Endodermal cell (in vitro differentiated cells): ENCODE measurements at regions not wholly inside any gene's neighbourhood (a gene's known extent, or its start where the extent isn't known, plus 50 kb on each side); places are given as distances from the start of the nearest gene placed in this dataset.
"Not testable (repeated sequence)": the region's sequence is repeated elsewhere in the genome, so short reads cannot be mapped to it uniquely, and the experiment has no call there.

Experiments used
- DNase-seq: peaks from one replicate; pipeline ENCODE4 v3.0.0-alpha.2; 2017
- H3K27ac ChIP-seq: 2 replicates; pipeline ENCODE4 v1.5.1; 2013; ENCODE audit warnings: mild to moderate bottlenecking, low read depth, low read length, moderate library complexity
- H3K27me3 ChIP-seq: 2 replicates; pipeline ENCODE4 v1.6.1; 2013; ENCODE audit warnings: mild to moderate bottlenecking, low read length, moderate library complexity; ENCODE audit not compliant: insufficient read depth, control insufficient read depth, poor library complexity, severe bottlenecking
- H3K36me3 ChIP-seq: 2 replicates; pipeline ENCODE4 v1.7.0; 2013; ENCODE audit warnings: mild to moderate bottlenecking, low read length, moderate library complexity; ENCODE audit not compliant: control insufficient read depth, insufficient read depth
- H3K4me1 ChIP-seq: one replicate; pipeline ENCODE4 v1.7.0; 2013; ENCODE audit warnings: low read length; ENCODE audit not compliant: control insufficient read depth, insufficient read depth
- H3K4me3 ChIP-seq: 2 replicates; pipeline ENCODE4 v1.5.1; 2013; ENCODE audit warnings: mild to moderate bottlenecking, low read length, moderate library complexity
- H3K9ac ChIP-seq: 2 replicates; pipeline ENCODE4 v1.6.1; 2013; ENCODE audit warnings: mild to moderate bottlenecking, low read length, moderate library complexity; ENCODE audit not compliant: poor library complexity, severe bottlenecking; ENCODE audit errors: extremely low read depth
- H3K9me3 ChIP-seq: 2 replicates; pipeline ENCODE4 v1.6.1; 2013; ENCODE audit warnings: mild to moderate bottlenecking, low read length, moderate library complexity; ENCODE audit not compliant: control insufficient read depth
- H3K27ac Mint-ChIP-seq: 2 replicates; pipeline ENCODE4 v1.8.0; 2020; ENCODE audit warnings: mixed read lengths
- H3K27me3 Mint-ChIP-seq: 2 replicates; pipeline ENCODE4 v1.8.0; 2021; ENCODE audit warnings: mild to moderate bottlenecking, mixed read lengths; ENCODE audit not compliant: insufficient read depth
- H3K36me3 Mint-ChIP-seq: 2 replicates; pipeline ENCODE4 v1.8.0; 2020; ENCODE audit warnings: low read depth, mixed read lengths
- H3K4me1 Mint-ChIP-seq: 2 replicates; pipeline ENCODE4 v1.8.0; 2020; ENCODE audit warnings: mixed read lengths
- H3K4me3 Mint-ChIP-seq: 2 replicates; pipeline ENCODE4 v1.8.0; 2020; ENCODE audit warnings: mild to moderate bottlenecking, moderate library complexity, mixed read lengths
- H3K9me3 Mint-ChIP-seq: 2 replicates; pipeline ENCODE4 v1.8.0; 2020; ENCODE audit warnings: mild to moderate bottlenecking, mixed read lengths
- WGBS, 2 experiments: methylation state at CpG; one replicate each; pipeline versions ENCODE4 v1.1.5 to v1.1.7; 2013; ENCODE audit warnings: missing lambda C conversion rate in 2 of 2, mixed read lengths in 1 of 2; ENCODE audit not compliant: insufficient coverage in 1 of 2, insufficient read length in 1 of 2; 5-methylcytosine and 5-hydroxymethylcytosine counted together
- TF ChIP-seq, protein P1 (sequence below): fragments of 200-600 bp; sonication (generic); conservative IDR thresholded peaks from 2 replicates; pipeline ENCODE4 v1.5.0; 2021; ENCODE audit warnings: antibody characterized with exemption, mild to moderate bottlenecking

DNA sequence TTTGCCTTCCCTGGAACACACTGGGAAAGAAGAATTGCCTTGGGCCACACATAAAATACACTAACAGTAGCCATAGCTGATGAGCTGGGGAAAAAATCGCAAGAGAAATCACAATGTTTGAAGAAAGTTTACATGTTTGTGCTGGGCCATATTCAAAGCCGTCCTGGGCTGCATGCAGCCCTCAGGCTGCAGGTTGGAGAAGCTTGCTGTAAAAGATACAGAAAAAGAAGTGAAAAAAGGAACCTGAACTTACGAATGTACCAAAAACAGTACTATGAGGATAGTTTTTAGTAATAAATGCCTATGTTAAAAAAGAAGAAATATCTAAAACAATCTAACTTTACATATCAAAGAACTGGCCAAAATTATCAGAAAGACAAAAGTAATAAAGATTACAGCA is 82.1 kb downstream of the UGT2B28 start:
- no peaks in the 10 kb centered on the region for H3K36me3 ChIP-seq
- WGBS, 2 experiments: 56 to 78% methylated on average over 1 to 2 of the region's 3 CpGs
- TF ChIP-seq, protein P1, sequence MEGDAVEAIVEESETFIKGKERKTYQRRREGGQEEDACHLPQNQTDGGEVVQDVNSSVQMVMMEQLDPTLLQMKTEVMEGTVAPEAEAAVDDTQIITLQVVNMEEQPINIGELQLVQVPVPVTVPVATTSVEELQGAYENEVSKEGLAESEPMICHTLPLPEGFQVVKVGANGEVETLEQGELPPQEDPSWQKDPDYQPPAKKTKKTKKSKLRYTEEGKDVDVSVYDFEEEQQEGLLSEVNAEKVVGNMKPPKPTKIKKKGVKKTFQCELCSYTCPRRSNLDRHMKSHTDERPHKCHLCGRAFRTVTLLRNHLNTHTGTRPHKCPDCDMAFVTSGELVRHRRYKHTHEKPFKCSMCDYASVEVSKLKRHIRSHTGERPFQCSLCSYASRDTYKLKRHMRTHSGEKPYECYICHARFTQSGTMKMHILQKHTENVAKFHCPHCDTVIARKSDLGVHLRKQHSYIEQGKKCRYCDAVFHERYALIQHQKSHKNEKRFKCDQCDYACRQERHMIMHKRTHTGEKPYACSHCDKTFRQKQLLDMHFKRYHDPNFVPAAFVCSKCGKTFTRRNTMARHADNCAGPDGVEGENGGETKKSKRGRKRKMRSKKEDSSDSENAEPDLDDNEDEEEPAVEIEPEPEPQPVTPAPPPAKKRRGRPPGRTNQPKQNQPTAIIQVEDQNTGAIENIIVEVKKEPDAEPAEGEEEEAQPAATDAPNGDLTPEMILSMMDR: no peak
- Mint-ChIP-seq H3K4me3 (no peak overlapping the region), H3K27ac (no peak overlapping the region), H3K27me3 (peaks cover 4% of the 10 kb centered on the region), H3K4me1 (peaks cover 9% of the 10 kb centered on the region), H3K36me3 (no peaks in the 10 kb centered on the region), H3K9me3 (peaks cover 9% of the 10 kb centered on the region)
- no peaks in the 10 kb centered on the region for H3K4me1 ChIP-seq
- H3K9me3 ChIP-seq: no peaks in the 10 kb centered on the region
- H3K27me3 ChIP-seq: no peaks in the 10 kb centered on the region
- H3K4me3 ChIP-seq: no peak overlapping the region
- H3K27ac ChIP-seq: no peak overlapping the region
- no peak overlapping the region for H3K9ac ChIP-seq
- no peak for DNase-seq

DNA sequence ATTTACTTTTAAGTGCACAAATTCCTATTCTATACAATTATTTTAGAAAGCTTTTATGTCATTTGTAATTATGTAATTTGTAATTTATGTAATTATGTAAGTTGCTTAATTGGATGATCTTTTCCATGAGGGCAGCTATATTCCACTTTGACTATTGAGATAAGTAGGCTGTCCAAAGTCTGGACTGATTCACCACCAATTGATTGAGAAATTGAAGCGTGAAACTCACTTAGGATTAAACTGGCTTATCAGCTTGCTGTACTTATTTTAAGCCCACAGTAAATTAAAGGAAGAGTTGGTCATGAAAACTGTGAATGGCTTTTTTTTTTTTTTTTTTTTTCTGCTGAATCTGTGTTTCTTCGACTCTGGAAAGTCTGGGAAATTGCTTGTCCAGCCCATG is 87.4 kb downstream of the UGT2B28 start:
- DNase-seq, H3K36me3 Mint-ChIP-seq, H3K27me3 Mint-ChIP-seq, H3K4me3 ChIP-seq, H3K4me3 Mint-ChIP-seq, H3K27ac Mint-ChIP-seq, H3K4me1 ChIP-seq, H3K9me3 Mint-ChIP-seq, H3K9me3 ChIP-seq, H3K27me3 ChIP-seq, H3K4me1 Mint-ChIP-seq, H3K36me3 ChIP-seq, H3K27ac ChIP-seq, H3K9ac ChIP-seq: not testable (repeated sequence)
- 83% methylated on average over 1 of the region's 2 CpGs; no CpG with 5 or more reads in 1 of the 2 experiments for WGBS, 2 experiments

DNA sequence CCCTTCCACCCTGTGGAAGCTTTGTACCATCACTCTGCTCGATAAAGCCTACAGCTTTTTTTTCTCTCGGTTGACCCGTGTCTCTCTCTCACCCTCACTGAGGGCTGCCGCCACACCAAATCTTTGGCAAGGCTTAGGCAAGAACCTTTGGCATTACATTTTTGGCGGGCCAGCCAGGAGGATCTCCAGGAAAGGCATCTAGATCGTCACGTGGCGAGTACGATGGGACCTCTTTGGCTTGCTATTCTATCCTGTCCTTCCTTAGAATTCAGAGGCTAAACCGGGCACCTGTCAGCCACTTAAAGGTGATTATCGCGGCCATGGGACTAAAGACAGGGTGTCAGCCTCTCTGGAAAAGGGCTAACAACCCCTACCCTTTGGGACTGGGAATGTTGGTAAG is 96.2 kb downstream of the UGT2B28 start:
- Histone ChIP-seq H3K4me3 (no peak overlapping the region), H3K27ac (no peak overlapping the region), H3K4me1 (no peaks in the 10 kb centered on the region), H3K9me3 (no peaks in the 10 kb centered on the region), H3K36me3 (no peaks in the 10 kb centered on the region), H3K27me3 (no peaks in the 10 kb centered on the region), H3K9ac (no peak overlapping the region)
- no peaks in the 10 kb centered on the region for H3K4me1 Mint-ChIP-seq
- no peaks in the 10 kb centered on the region for H3K36me3 Mint-ChIP-seq
- no peak overlapping the region for H3K4me3 Mint-ChIP-seq
- no peak overlapping the region for H3K27ac Mint-ChIP-seq
- H3K27me3 Mint-ChIP-seq: no peaks in the 10 kb centered on the region
- DNase-seq: no peak
- H3K9me3 Mint-ChIP-seq: no peaks in the 10 kb centered on the region
- TF ChIP-seq, protein P1: no peak
- WGBS, 2 experiments: 94 to 98% methylated on average over 12 of the region's 12 CpGs

DNA sequence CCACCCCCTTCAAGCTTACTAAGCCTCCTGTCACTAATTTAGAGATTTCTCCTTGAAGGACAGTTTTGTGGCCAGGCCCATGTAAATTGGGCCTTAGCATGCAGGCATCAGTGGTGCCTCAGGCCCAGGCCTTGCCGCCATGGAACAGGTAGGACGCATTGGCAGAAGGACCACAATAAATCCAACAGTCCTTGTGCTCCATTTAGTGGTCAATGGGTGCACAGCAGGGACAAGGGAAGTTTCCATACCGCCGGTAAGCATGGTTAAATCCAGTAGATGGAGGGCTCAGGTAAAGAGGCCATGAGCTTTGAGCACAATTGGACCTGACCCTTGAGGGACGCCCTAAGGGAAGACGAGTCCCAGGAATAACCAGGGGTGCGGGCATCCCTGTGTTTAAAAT is 97.3 kb downstream of the UGT2B28 start:
- H3K27me3 ChIP-seq: no peaks in the 10 kb centered on the region
- no peak for DNase-seq
- no peaks in the 10 kb centered on the region for H3K9me3 ChIP-seq
- H3K27ac Mint-ChIP-seq: no peak overlapping the region
- WGBS, 2 experiments: 89 to 97% methylated on average over 6 to 7 of the region's 7 CpGs
- no peaks in the 10 kb centered on the region for H3K4me1 Mint-ChIP-seq
- no peak overlapping the region for H3K4me3 Mint-ChIP-seq
- H3K36me3 ChIP-seq: no peaks in the 10 kb centered on the region
- TF ChIP-seq, protein P1: peak; percentile 50
- H3K27me3 Mint-ChIP-seq: no peaks in the 10 kb centered on the region
- no peak overlapping the region for H3K27ac ChIP-seq
- no peak overlapping the region for H3K9ac ChIP-seq
- H3K4me1 ChIP-seq: no peaks in the 10 kb centered on the region
- no peaks in the 10 kb centered on the region for H3K9me3 Mint-ChIP-seq
- no peaks in the 10 kb centered on the region for H3K36me3 Mint-ChIP-seq
- H3K4me3 ChIP-seq: no peak overlapping the region
